Fibroblast of lung (primary cell): ENCODE measurements at regions not wholly inside any gene's neighbourhood (a gene's known extent, or its start where the extent isn't known, plus 50 kb on each side); places are given as distances from the start of the nearest gene placed in this dataset.

Experiments used
- DNase-seq, 2 donors: peaks; one replicate each; pipeline versions ENCODE4 v3.0.0 to v3.0.0-alpha.2; 2010; ENCODE audit warnings: low read depth in 2 of 2
- H2AFZ ChIP-seq: 2 replicates; pipeline ENCODE4 v1.5.1; 2012; ENCODE audit warnings: low read length, control low read depth, inconsistent platforms
- H3K27ac ChIP-seq: 2 replicates; pipeline ENCODE4 v1.5.1; 2011; ENCODE audit warnings: low read length, control low read depth; ENCODE audit not compliant: insufficient read depth
- H3K27me3 ChIP-seq: 2 replicates; pipeline ENCODE4 v1.5.1; 2011; ENCODE audit warnings: mild to moderate bottlenecking, low read length; ENCODE audit not compliant: control insufficient read depth, insufficient read depth
- H3K36me3 ChIP-seq: 2 replicates; pipeline ENCODE4 v1.5.1; 2011; ENCODE audit warnings: low read length; ENCODE audit not compliant: control insufficient read depth, insufficient read depth
- H3K4me1 ChIP-seq: 2 replicates; pipeline ENCODE4 v1.5.1; 2011; ENCODE audit warnings: low read length; ENCODE audit not compliant: control insufficient read depth, insufficient read depth; ENCODE audit errors: extremely low read depth
- H3K4me2 ChIP-seq: 2 replicates; pipeline ENCODE4 v1.5.1; 2011; ENCODE audit warnings: low read length, control low read depth; ENCODE audit not compliant: insufficient read depth; ENCODE audit errors: extremely low read depth
- H3K4me3 ChIP-seq, 4 experiments: fragments of 200-600 bp in 1 of 4; sonication (generic) in 1 of 4; replicated peaks in 1 of 4; 2 replicates each; pipeline ENCODE4 v1.5.1; 2011 to 2016; ENCODE audit warnings: low read length in 4 of 4, low read depth in 3 of 4, mild to moderate bottlenecking in 3 of 4, control low read depth in 2 of 4, inconsistent platforms in 1 of 4, mixed read lengths in 1 of 4; ENCODE audit not compliant: insufficient read depth in 1 of 4; ENCODE audit errors: control extremely low read depth in 1 of 4
- H3K79me2 ChIP-seq: 2 replicates; pipeline ENCODE4 v1.5.1; 2012; ENCODE audit warnings: mild to moderate bottlenecking, low read length, inconsistent platforms; ENCODE audit not compliant: control insufficient read depth, insufficient read depth
- H3K9ac ChIP-seq: 2 replicates; pipeline ENCODE4 v1.5.1; 2011; ENCODE audit warnings: mild to moderate bottlenecking, low read length, control low read depth; ENCODE audit not compliant: insufficient read depth
- H3K9me3 ChIP-seq: 2 replicates; pipeline ENCODE4 v1.5.1; 2012; ENCODE audit warnings: low read depth, low read length; ENCODE audit not compliant: control insufficient read depth, insufficient read depth
- H4K20me1 ChIP-seq: 2 replicates; pipeline ENCODE4 v1.5.1; 2011; ENCODE audit warnings: low read length; ENCODE audit not compliant: control insufficient read depth, insufficient read depth; ENCODE audit errors: extremely low read depth
- CTCF ChIP-seq, 2 donors: IDR thresholded peaks in 1 of 2; conservative IDR thresholded peaks in 1 of 2; 1 replicate in 1 of 2; 2 replicates in 1 of 2; pipeline ENCODE4 v1.5.1; 2011 to 2012; ENCODE audit warnings: low read length in 2 of 2, control low read depth in 1 of 2, inconsistent platforms in 1 of 2, low read depth in 1 of 2, mild to moderate bottlenecking in 1 of 2
- EZH2 ChIP-seq: IDR thresholded peaks from 2 replicates; pipeline ENCODE4 v1.5.1; 2012; ENCODE audit warnings: low read length, control low read depth, mild to moderate bottlenecking; ENCODE audit errors: missing control alignments

DNA sequence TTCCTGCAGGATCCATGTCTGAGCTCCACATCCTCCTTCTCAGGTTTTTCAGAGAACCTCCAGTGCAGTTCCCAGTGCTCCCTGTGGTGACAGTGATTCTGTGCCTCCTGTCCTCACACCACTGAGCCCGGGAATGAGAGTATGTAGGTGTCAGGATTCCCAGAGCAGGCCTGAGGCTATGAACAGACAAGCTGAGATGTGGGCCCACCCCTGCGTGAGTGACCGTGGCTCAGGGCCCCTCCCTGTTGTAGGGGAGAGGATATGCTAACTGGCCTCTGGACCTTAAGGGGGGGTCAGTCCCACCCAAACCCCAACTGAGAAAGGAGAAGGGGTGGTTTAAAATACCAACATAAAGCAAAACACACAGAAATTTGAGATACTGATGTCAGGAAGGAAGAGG is 104.8 kb upstream of the RAB12 start:
- Histone ChIP-seq H3K4me2 (no peak overlapping the region), H2AFZ (no peak overlapping the region), H3K9me3 (no peaks in the 10 kb centered on the region), H4K20me1 (no peaks in the 10 kb centered on the region), H3K27me3 (peaks cover 4% of the 10 kb centered on the region), H3K27ac (no peak overlapping the region), H3K36me3 (no peaks in the 10 kb centered on the region), H3K9ac (no peak overlapping the region), H3K79me2 (no peaks in the 10 kb centered on the region), H3K4me3 (no peak overlapping the region), H3K4me1 (no peaks in the 10 kb centered on the region)
- DNase-seq = no peak
- TF ChIP-seq EZH2 (no peak), CTCF (conservative IDR thresholded peaks at IDR 0.05 in 1 of 2, IDR thresholded peaks at IDR 0.05 in 1 of 2; ENCODE audit: low read depth in 1 of 2, low read length in 2 of 2) (no peak)

GRCh38 chr18:8504880-8505435 is 104.3 kb upstream of the RAB12 start:
- no peak overlapping the region for H3K27ac ChIP-seq
- TF ChIP-seq CTCF (conservative IDR thresholded peaks at IDR 0.05 in 1 of 2, IDR thresholded peaks at IDR 0.05 in 1 of 2; ENCODE audit: low read depth in 1 of 2, low read length in 2 of 2) (no peak), EZH2 (no peak)
- no peaks in the 10 kb centered on the region for H3K4me1 ChIP-seq
- H3K79me2 ChIP-seq = no peaks in the 10 kb centered on the region
- H2AFZ ChIP-seq = no peak overlapping the region
- H3K27me3 ChIP-seq = peaks cover 4% of the 10 kb centered on the region
- H3K4me2 ChIP-seq = no peak overlapping the region
- H3K36me3 ChIP-seq = no peaks in the 10 kb centered on the region
- DNase-seq = no peak
- no peak overlapping the region for H3K9ac ChIP-seq
- H3K9me3 ChIP-seq = no peaks in the 10 kb centered on the region
- H4K20me1 ChIP-seq = no peaks in the 10 kb centered on the region
- no peak overlapping the region for H3K4me3 ChIP-seq

GRCh38 chr18:8506251-8507049 is 102.8 kb upstream of the RAB12 start:
- H2AFZ ChIP-seq = no peak overlapping the region
- H3K4me3 ChIP-seq = no peak overlapping the region
- H3K4me2 ChIP-seq = no peak overlapping the region
- no peaks in the 10 kb centered on the region for H3K36me3 ChIP-seq
- no peaks in the 10 kb centered on the region for H4K20me1 ChIP-seq
- H3K27ac ChIP-seq = no peak overlapping the region
- no peak overlapping the region for H3K9ac ChIP-seq
- no peaks in the 10 kb centered on the region for H3K4me1 ChIP-seq
- H3K79me2 ChIP-seq = no peaks in the 10 kb centered on the region
- H3K9me3 ChIP-seq = no peaks in the 10 kb centered on the region
- H3K27me3 ChIP-seq = no peaks in the 10 kb centered on the region
- TF ChIP-seq EZH2 (no peak), CTCF (conservative IDR thresholded peaks at IDR 0.05 in 1 of 2, IDR thresholded peaks at IDR 0.05 in 1 of 2; ENCODE audit: low read depth in 1 of 2, low read length in 2 of 2) (no peak)
- DNase-seq = no peak
